GM12875 (cell line): ENCODE measurements at regions not wholly inside any gene's neighbourhood (a gene's known extent, or its start where the extent isn't known, plus 50 kb on each side); places are given as distances from the start of the nearest gene placed in this dataset.

ENCODE experiments used
- H3K4me3 ChIP-seq: one replicate; pipeline ENCODE4 v1.5.1; 2011; ENCODE audit warnings: low read depth, low read length, control low read depth
- TF ChIP-seq, protein P1 (sequence below): IDR thresholded peaks from 2 replicates; pipeline ENCODE4 v1.5.1; 2011; ENCODE audit warnings: low read depth, mild to moderate bottlenecking, control low read depth, inconsistent platforms, low read length, moderate library complexity, borderline replicate concordance; ENCODE audit not compliant: insufficient read depth

DNA sequence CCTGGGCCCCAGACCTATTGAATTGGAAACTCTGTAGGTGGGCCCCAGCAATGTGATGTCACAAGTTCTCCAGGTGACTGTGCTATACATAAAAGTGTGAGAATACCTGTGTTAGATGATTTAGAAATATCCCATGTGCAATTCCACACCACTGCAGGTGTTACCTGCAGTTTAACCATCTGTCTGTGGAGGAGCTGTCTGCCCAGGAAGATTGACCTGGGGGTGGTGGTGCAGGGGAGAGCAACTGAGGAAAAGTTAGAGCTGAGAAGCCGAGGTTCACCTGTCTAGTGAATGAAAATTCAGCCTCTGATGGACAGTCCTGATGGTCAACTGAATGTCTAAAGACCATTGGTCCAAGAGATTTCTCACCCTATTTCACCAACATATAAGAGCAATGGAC, 132.2 kb upstream of the SLC24A5 start:
- no peak overlapping the region for H3K4me3 ChIP-seq
- TF ChIP-seq, protein P1, sequence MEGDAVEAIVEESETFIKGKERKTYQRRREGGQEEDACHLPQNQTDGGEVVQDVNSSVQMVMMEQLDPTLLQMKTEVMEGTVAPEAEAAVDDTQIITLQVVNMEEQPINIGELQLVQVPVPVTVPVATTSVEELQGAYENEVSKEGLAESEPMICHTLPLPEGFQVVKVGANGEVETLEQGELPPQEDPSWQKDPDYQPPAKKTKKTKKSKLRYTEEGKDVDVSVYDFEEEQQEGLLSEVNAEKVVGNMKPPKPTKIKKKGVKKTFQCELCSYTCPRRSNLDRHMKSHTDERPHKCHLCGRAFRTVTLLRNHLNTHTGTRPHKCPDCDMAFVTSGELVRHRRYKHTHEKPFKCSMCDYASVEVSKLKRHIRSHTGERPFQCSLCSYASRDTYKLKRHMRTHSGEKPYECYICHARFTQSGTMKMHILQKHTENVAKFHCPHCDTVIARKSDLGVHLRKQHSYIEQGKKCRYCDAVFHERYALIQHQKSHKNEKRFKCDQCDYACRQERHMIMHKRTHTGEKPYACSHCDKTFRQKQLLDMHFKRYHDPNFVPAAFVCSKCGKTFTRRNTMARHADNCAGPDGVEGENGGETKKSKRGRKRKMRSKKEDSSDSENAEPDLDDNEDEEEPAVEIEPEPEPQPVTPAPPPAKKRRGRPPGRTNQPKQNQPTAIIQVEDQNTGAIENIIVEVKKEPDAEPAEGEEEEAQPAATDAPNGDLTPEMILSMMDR: peak; percentile 23; the same call in 1 of the 2 replicates

DNA sequence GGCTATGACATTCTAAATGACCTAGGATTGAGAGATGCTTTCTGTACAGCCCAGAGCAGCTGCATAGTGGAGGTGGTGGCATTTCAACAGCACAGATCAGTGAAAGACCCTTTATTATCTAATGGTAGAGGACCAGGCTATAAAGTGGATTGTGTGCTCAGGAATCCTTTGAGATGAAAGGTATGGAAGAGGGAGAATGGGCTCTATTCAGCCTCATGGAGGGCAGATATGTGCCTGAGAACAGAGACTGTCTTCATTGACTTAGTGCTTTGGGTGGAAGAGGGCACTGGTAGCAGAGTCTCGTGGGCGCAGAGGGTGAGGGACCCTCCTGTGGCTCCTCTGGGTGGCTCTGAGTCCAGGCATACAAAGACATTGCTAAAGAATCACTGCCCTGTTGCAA, 130.0 kb upstream of the SLC24A5 start:
- H3K4me3 ChIP-seq: no peak overlapping the region
- TF ChIP-seq, protein P1: no peak

DNA sequence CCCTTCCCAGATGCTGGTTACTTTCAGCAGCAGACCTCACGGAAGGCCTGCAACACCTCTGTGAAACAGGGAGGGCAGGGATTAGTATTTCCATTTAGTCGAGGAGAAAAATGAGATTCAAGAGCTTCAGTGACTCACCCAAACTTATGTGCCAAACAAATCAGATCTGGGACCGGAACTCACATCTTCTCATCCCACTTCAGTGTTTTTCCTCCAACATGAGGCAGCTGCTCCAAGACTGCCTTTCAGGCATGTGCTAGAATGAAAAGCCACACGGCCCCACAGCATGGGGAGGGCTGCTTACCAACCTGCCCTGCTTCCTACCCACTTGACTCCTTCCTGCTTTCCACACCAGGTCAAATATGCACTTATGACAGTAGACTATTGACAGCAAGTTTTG, 129.4 kb upstream of the SLC24A5 start:
- TF ChIP-seq, protein P1: no peak
- H3K4me3 ChIP-seq: no peak overlapping the region

DNA sequence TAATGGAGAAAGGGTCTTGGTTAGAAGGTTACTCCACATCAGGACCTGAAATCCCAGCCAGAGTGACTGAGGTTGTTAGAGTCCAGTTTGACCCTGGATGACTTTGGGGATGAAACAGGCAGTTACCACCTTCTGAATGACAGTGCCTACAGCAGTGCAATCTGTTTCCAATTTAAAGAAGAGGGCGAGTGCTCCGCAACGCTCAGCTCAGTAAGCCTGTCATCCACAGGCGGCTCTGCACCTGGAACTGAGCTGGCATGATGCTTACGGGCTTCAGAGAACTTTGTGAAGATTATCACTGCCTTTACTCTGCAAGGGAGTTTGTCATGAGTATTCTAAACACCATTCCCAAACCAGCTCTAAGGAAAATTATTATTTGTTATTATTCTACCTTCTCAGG, 127.7 kb upstream of the SLC24A5 start:
- TF ChIP-seq, protein P1: no peak
- no peak overlapping the region for H3K4me3 ChIP-seq

DNA sequence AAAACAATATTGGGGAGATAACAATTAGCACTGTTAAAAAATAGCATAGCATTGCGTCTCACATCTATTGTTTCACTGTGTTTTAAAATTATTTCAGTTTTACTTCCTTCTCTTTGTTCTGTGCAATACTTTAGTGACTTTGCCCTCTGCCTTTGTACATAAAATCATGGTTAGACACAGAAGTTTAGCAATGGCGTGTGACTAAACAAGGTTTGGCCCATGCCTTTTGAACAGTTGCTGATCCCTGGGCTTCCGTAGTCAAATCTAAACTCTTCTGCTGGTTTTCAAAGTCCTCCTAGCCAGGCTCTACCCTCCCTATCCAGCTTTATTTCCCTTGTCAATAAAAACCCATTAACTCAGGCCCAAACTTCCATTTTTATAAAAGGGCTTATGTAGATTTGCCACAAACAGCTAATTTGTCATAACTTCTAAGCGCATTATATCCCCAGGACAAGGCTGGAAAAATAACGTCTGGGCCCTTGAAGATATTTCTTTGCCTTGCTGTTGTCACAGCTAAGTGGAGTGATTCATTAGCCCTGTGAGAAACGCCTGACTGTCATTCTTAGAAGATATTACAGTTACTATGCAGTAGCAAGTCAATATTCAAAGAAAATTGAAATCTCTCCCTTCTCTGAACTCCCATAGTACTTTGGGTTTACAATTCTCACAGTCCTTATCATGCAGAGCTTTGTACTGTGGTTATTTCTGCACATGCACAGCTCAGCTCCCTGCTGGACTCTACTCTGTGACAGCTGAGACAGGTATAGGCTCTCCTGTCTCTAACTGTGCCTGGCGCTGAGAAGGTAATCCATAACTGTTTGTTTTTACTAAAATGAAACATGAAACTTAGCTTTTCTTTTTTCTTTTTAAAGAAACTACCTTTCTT, 123.4 kb upstream of the SLC24A5 start:
- TF ChIP-seq, protein P1: no peak
- H3K4me3 ChIP-seq: no peak overlapping the region

DNA sequence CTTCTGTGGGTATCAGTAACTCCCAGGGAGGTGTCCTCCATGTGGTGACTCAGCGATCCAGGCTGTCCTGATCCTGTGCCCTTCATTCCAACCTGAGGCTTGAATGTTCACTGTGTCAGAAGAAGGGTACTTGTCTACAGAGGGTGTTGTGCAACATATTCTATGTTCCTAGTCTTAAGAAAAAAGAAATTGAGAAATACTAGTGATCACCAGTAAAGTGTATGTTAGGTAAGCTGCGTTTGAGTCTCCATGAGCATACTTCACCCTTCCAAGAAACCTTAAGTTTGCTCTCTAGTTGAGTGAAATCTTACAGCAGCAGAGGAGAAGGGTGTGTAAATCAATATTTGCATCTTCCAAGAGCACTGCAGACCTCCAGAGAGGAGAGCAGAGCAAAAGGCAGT, 122.2 kb upstream of the SLC24A5 start:
- TF ChIP-seq, protein P1: no peak
- H3K4me3 ChIP-seq: no peak overlapping the region
